Embryonic facial prominence (tissue), 1 donor: ENCODE measurements at regions not wholly inside any gene's neighbourhood (a gene's known extent, or its start where the extent isn't known, plus 50 kb on each side); places are given as distances from the start of the nearest gene placed in this dataset.

Experiments
- DNase-seq: peaks from one replicate; pipeline ENCODE4 v3.0.0-alpha.2; 2016; ENCODE audit errors: extremely low spot score

- no peak for DNase-seq
Observed at GRCh38 chr4:184528713-184529112, 54.4 kb upstream of the IRF2 start.

- no peak for DNase-seq
Observed at GRCh38 chr4:184528051-184528450, 53.7 kb upstream of the IRF2 start.

- no peak for DNase-seq
Observed at GRCh38 chr4:184526228-184526627, 51.9 kb upstream of the IRF2 start.
